Cardiac fibroblast (primary cell): ENCODE measurements at regions not wholly inside any gene's neighbourhood (a gene's known extent, or its start where the extent isn't known, plus 50 kb on each side); places are given as distances from the start of the nearest gene placed in this dataset.

Source experiments
- DNase-seq, 2 donors: peaks; one replicate each; pipeline versions ENCODE4 v3.0.0 to v3.0.0-alpha.2; 2010; ENCODE audit warnings: low read depth in 2 of 2
- H3K4me3 ChIP-seq, 2 donors: replicated peaks in 1 of 2; 1 replicate in 1 of 2; 2 replicates in 1 of 2; pipeline ENCODE4 v1.5.1; 2011; ENCODE audit warnings: low read depth in 2 of 2, low read length in 2 of 2, mild to moderate bottlenecking in 2 of 2, moderate library complexity in 1 of 2
- TF ChIP-seq, protein P1 (sequence below): IDR thresholded peaks from one replicate; pipeline ENCODE4 v1.5.1; 2011; ENCODE audit warnings: low read depth, mild to moderate bottlenecking, low read length, inconsistent platforms

DNA sequence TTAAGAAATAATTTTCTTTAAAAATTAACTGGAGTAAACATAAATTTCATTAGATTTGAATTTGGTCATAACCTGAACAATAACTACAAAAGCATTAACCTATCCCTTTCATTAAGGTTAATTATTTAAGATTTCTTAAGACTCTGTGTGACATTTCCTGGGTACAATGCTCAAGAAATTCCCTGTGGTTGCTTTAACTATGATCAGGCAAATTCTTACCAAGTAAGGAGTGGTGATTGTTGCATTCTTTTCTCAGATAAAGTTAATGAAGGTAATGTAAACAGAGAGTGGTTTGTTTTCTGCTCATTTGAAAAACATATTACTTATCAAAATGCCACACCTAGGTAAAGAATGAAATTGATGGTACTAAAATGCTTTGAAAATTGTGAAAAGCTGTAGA, 114.8 kb upstream of the MIR17HG start:
- TF ChIP-seq, protein P1, sequence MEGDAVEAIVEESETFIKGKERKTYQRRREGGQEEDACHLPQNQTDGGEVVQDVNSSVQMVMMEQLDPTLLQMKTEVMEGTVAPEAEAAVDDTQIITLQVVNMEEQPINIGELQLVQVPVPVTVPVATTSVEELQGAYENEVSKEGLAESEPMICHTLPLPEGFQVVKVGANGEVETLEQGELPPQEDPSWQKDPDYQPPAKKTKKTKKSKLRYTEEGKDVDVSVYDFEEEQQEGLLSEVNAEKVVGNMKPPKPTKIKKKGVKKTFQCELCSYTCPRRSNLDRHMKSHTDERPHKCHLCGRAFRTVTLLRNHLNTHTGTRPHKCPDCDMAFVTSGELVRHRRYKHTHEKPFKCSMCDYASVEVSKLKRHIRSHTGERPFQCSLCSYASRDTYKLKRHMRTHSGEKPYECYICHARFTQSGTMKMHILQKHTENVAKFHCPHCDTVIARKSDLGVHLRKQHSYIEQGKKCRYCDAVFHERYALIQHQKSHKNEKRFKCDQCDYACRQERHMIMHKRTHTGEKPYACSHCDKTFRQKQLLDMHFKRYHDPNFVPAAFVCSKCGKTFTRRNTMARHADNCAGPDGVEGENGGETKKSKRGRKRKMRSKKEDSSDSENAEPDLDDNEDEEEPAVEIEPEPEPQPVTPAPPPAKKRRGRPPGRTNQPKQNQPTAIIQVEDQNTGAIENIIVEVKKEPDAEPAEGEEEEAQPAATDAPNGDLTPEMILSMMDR: no peak
- no peak for DNase-seq
- H3K4me3 ChIP-seq: no peak overlapping the region

DNA sequence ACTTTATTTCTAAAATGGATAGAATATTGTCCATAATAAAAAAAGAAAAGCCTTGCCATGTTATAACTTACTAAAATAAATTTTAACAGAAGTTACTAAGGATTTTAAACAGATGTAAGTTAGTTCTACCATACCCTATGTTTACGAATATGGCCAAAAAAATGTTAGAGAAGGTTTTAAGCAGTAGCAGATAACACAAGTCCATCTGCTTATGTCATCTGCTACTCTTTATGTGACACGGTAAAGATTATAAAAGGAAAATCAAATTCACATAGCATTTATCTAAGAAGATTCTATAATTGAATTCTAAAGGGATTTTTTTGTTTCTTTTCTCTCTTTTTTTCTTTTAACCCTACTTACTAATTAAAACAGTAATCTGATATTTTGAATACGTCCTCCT, 114.2 kb upstream of the MIR17HG start:
- TF ChIP-seq, protein P1: no peak
- DNase-seq: no peak
- no peak overlapping the region for H3K4me3 ChIP-seq

DNA sequence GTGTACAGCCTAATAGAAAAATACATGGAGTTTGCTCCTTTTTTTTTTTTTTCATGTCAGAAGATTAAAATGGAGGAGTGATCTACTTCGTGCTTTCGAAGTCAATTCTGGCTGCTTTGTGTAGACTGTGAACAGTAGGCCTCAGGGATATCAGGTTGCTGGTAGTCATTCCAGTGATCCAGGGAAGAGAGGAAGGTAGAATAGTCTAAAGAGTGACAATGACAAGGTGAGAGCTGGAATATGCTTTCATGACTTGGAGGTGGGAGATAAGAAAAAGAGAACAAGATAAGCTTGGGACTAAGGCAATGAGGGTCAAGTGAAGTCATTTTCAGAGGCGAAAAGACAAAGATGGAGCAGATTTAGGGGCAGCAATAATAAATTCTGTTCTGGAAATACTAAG, 111.3 kb upstream of the MIR17HG start:
- no peak overlapping the region for H3K4me3 ChIP-seq
- TF ChIP-seq, protein P1: no peak
- DNase-seq: no peak

DNA sequence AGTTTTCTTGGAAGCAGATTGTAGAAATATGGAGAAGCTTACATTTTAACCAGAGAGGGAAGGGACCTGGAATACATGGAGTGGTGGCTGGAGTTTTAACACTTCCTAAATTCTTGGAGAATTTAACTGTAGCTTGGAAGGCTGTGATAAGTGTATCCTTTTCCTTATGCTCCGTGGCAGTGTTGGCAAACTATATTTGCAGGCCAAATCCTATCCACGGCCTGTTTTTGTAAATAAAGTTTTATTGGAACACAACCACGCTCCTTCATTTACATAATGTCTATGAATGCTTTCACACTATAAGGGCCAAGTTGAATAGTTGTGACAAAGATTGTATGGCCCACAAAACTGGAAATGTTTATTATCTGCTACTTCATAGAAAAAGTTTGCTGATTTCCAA, 110.6 kb upstream of the MIR17HG start:
- H3K4me3 ChIP-seq: no peak overlapping the region
- TF ChIP-seq, protein P1: no peak
- no peak for DNase-seq

DNA sequence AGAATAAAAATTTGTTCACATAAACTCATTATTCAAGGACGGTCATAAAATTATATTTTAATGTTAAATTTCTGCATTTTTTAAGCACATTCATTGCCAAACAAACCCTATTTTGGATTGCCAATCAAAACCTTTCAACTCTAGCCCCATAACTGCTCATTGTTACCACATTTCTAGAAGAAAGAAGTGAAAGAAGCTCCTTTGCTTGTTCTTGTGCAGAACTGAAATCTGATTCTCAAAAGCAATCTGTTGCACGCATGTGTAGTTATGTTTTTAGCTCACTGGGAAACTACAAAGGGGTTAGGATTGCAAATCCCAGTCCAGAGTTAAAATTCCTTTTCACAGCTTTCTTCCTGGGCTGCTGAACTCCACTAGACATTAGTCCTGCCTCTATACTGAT, 109.5 kb upstream of the MIR17HG start:
- no peak for DNase-seq
- TF ChIP-seq, protein P1: no peak
- H3K4me3 ChIP-seq: no peak overlapping the region

DNA sequence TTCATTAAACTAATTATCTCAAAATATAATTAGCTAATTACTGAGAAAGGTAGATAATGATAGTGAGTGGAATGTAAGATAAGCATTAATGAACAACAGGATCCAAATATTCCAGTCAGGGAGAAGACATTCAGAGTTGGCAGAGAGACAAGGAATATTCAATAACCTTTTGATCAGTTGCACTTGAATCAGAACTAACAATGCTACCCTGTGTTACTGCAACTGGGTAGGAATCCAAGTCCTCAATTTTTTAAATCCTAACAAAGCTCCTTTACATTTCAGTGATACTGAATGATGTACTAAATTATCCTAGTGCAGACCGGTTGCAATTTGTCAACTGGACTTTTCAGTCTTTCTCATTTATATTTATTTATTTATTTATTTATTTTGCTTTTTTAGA, 107.1 kb upstream of the MIR17HG start:
- no peak overlapping the region for H3K4me3 ChIP-seq
- TF ChIP-seq, protein P1: no peak
- DNase-seq: no peak

DNA sequence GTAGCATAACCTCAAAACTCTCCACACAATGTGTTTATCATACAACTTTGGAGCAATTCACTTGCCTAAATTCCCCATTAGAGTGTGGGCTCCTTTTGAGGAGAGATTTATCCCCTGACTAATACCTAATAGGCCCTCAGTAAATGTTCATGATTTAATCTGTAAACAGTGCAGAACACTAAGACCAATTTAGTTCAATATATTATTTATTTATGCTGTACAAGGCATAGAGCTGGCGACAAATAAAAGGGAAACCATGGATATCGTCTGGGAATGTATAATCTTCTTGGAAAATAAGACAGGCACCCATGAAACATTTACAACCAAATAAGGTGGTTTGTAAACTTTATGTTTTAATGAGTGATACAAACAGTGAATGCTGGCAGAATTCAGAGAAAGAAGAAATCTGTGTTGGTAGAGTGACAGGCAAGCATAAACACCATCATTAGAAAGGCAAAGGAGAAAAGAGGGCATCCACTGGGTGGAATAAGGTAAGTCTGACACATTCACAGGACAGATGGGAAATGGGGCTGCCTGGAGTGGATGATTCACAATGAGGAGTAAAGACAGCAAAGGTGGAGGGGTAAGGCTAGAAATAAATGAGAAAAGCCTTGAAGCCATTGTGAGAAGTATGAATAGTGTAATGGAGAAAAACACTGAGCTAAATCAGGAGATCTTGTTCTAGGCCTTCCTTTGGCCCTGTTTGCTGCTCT, 106.1 kb upstream of the MIR17HG start:
- TF ChIP-seq, protein P1: no peak
- DNase-seq: no peak
- H3K4me3 ChIP-seq: no peak overlapping the region
